IMR-90 (cell line): ENCODE measurements at regions not wholly inside any gene's neighbourhood (a gene's known extent, or its start where the extent isn't known, plus 50 kb on each side); places are given as distances from the start of the nearest gene placed in this dataset.

ENCODE experiments used
- ATAC-seq: fragments of 200-7000 bp; cut with Tn5 transposase; 2 replicates; pipeline ENCODE4 v1.9.1; 2020; ENCODE audit warnings: low read depth, mild to moderate bottlenecking, moderate library complexity
- BruUV-seq: library from RNA; stranded (reverse); fragments of 400-500 nt; replicated peaks from 2 replicates; lab custom pipeline; 2021; lab: Mats Ljungman, UMichigan
- CTCF ChIA-PET: fragments of 300-600 bp; formaldehyde crosslinking; extraction: SDS; loops from one replicate; lab custom pipeline; 2021; ENCODE audit warnings: antibody characterized with exemption; lab: Yijun Ruan, JAX
- POLR2A ChIA-PET: fragments of 300-600 bp; sonication (Branson Sonifier 250); formaldehyde crosslinking; loops from one replicate; lab custom pipeline; 2022; ENCODE audit warnings: antibody characterized with exemption; ENCODE audit not compliant: unreplicated experiment; lab: Charles Lee
- DNase-seq: peaks from one replicate; pipeline ENCODE4 v3.0.0; 2013
- H2AFZ ChIP-seq: replicated peaks from 2 replicates; pipeline ENCODE3; 2013; ENCODE audit warnings: low read length, mild to moderate bottlenecking; ENCODE audit not compliant: poor library complexity
- H2AK5ac ChIP-seq: 2 replicates; pipeline ENCODE4 v1.6.1; 2013; ENCODE audit warnings: low read depth, low read length, inconsistent platforms
- H2AK9ac ChIP-seq: replicated peaks from 2 replicates; pipeline ENCODE3; 2013; ENCODE audit warnings: mild to moderate bottlenecking, low read depth, low read length, moderate library complexity; ENCODE audit not compliant: poor library complexity
- H2BK120ac ChIP-seq: 2 replicates; pipeline ENCODE4 v1.6.1; 2013; ENCODE audit warnings: low read depth, low read length, inconsistent platforms
- H2BK15ac ChIP-seq: 3 replicates; pipeline ENCODE4 v1.6.1; 2013; ENCODE audit warnings: low read depth, low read length, inconsistent platforms
- H2BK20ac ChIP-seq: 2 replicates; pipeline ENCODE4 v1.6.1; 2013; ENCODE audit warnings: low read depth, mild to moderate bottlenecking, inconsistent platforms, low read length, moderate library complexity
- H2BK5ac ChIP-seq: 2 replicates; pipeline ENCODE4 v1.6.1; 2013; ENCODE audit warnings: mild to moderate bottlenecking, low read depth, low read length, inconsistent platforms; ENCODE audit not compliant: poor library complexity, severe bottlenecking
- H3K14ac ChIP-seq: replicated peaks from 2 replicates; pipeline ENCODE4 v1.6.1; 2013; ENCODE audit warnings: low read depth, low read length, inconsistent platforms
- H3K18ac ChIP-seq: 2 replicates; pipeline ENCODE4 v1.6.1; 2013; ENCODE audit warnings: low read depth, low read length, control low read depth
- H3K23ac ChIP-seq: 2 replicates; pipeline ENCODE4 v1.6.1; 2013; ENCODE audit warnings: low read depth, low read length, inconsistent platforms
- H3K27ac ChIP-seq: 2 replicates; pipeline ENCODE4 v1.5.1; 2013; ENCODE audit warnings: mild to moderate bottlenecking, control low read depth, low read length; ENCODE audit not compliant: insufficient read depth
- H3K27me3 ChIP-seq: 2 replicates; pipeline ENCODE4 v1.6.1; 2013; ENCODE audit warnings: low read length; ENCODE audit not compliant: control insufficient read depth, insufficient read depth
- H3K36me3 ChIP-seq: 2 replicates; pipeline ENCODE4 v1.6.1; 2013; ENCODE audit warnings: low read length, mixed read lengths; ENCODE audit not compliant: control insufficient read depth, insufficient read depth
- H3K4ac ChIP-seq: 2 replicates; pipeline ENCODE4 v1.6.1; 2013; ENCODE audit warnings: low read depth, low read length, inconsistent platforms
- H3K4me1 ChIP-seq: 2 replicates; pipeline ENCODE4 v1.6.1; 2013; ENCODE audit warnings: low read length, mixed read lengths; ENCODE audit not compliant: control insufficient read depth, insufficient read depth
- H3K4me2 ChIP-seq: 2 replicates; pipeline ENCODE4 v1.6.1; 2013; ENCODE audit warnings: low read depth, mild to moderate bottlenecking, control low read depth, low read length, moderate library complexity
- H3K4me3 ChIP-seq: 2 replicates; pipeline ENCODE4 v1.5.1; 2013; ENCODE audit warnings: low read depth, mild to moderate bottlenecking, control low read depth, low read length, moderate library complexity; ENCODE audit not compliant: insufficient read depth
- H3K56ac ChIP-seq: 2 replicates; pipeline ENCODE4 v1.6.1; 2013; ENCODE audit warnings: low read length, inconsistent platforms; ENCODE audit not compliant: insufficient read depth; ENCODE audit errors: extremely low read depth
- H3K79me1 ChIP-seq, 2 experiments: 2 replicates each; pipeline ENCODE4 v1.6.1; 2013; ENCODE audit warnings: low read length in 2 of 2, inconsistent platforms in 1 of 2, low read depth in 1 of 2
- H3K9ac ChIP-seq: 2 replicates; pipeline ENCODE4 v1.6.1; 2013; ENCODE audit warnings: low read depth, low read length, control low read depth
- H3K9me1 ChIP-seq: 2 replicates; pipeline ENCODE4 v1.6.1; 2013; ENCODE audit warnings: low read length, inconsistent platforms; ENCODE audit not compliant: insufficient read depth
- H3K9me3 ChIP-seq: 2 replicates; pipeline ENCODE4 v1.6.1; 2013; ENCODE audit warnings: low read length; ENCODE audit not compliant: control insufficient read depth, insufficient read depth
- H4K20me1 ChIP-seq: 2 replicates; pipeline ENCODE4 v1.6.1; 2013; ENCODE audit warnings: low read length, inconsistent platforms; ENCODE audit not compliant: insufficient read depth
- H4K5ac ChIP-seq: 2 replicates; pipeline ENCODE4 v1.6.1; 2013; ENCODE audit warnings: mild to moderate bottlenecking, low read depth, low read length, control low read depth
- H4K8ac ChIP-seq, 2 experiments: 2 replicates each; pipeline ENCODE4 v1.6.1; 2013; ENCODE audit warnings: low read depth in 2 of 2, low read length in 2 of 2, control low read depth in 1 of 2, inconsistent platforms in 1 of 2
- H4K91ac ChIP-seq: 2 replicates; pipeline ENCODE4 v1.6.1; 2013; ENCODE audit warnings: low read depth, low read length, inconsistent platforms; ENCODE audit not compliant: insufficient read depth
- MAZ ChIP-seq: IDR thresholded peaks from 2 replicates; pipeline ENCODE4 v1.6.1; 2012; ENCODE audit warnings: low read depth, mild to moderate bottlenecking, low read length, improper control_type of control experiment, moderate library complexity, borderline replicate concordance
- POLR2A ChIP-seq: IDR thresholded peaks from 2 replicates; pipeline ENCODE4 v1.6.1; 2012; ENCODE audit warnings: mild to moderate bottlenecking, low read depth, low read length
- WGBS, 2 experiments: methylation state at CpG; one replicate each; pipeline versions ENCODE4 v1.1.5 to v1.1.7; 2013; ENCODE audit warnings: missing lambda C conversion rate in 2 of 2; ENCODE audit not compliant: insufficient read length in 1 of 2; ENCODE audit errors: extremely low coverage in 2 of 2; 5-methylcytosine and 5-hydroxymethylcytosine counted together
- dilution Hi-C: fragments of 300-500 bp; cut with HindIII; formaldehyde crosslinking; loops from one replicate; pipeline ENCODE4 v1.14.3; 2018; ENCODE audit warnings: low sequenced_read_pairs; ENCODE audit not compliant: unreplicated experiment
- in situ Hi-C: fragments of 300-500 bp; cut with MboI; formaldehyde crosslinking; loops from 3 replicates; pipeline ENCODE4 v1.14.3; 2019; ENCODE audit warnings: low sequenced_read_pairs, inconsistent platforms, mixed read lengths
- intact Hi-C: fragments of 100-400 bp; cut with micrococcal nuclease; formaldehyde crosslinking; loops from 2 replicates; pipeline ENCODE4 v1.10.0; 2022
- TF ChIP-seq, protein P1 (sequence below): fragments of 150-350 bp; IDR thresholded peaks from 2 replicates; pipeline ENCODE4 v1.6.1; 2016; ENCODE audit warnings: low read depth, mild to moderate bottlenecking, low read length, moderate library complexity, borderline replicate concordance

DNA sequence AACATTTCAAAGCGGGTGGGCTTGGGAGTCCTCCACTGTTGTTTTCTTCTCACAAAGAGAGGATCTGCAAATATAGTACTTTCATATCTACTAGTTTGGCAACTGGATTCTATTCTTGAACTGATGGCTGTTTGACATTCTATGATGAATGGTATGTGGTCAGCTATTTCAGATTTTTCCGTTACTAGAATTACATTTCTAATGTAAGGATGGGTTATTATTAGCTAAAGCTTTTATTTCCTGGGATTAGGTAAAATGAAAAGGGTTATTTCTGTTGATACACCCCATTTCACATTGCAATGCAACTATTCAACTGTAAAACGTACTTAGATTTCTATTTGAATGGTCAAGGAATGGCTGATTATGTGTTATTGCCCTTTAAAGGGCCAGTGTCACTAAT, 629.7 kb downstream of the DACH1 start:
- no peak overlapping the region for H3K18ac ChIP-seq
- dilution Hi-C loops (no loop called here), in situ Hi-C loops (no loop called here), intact Hi-C loops (no loop called here)
- no peak for TF ChIP-seq POLR2A
- no peak for TF ChIP-seq MAZ
- TF ChIP-seq, protein P1, sequence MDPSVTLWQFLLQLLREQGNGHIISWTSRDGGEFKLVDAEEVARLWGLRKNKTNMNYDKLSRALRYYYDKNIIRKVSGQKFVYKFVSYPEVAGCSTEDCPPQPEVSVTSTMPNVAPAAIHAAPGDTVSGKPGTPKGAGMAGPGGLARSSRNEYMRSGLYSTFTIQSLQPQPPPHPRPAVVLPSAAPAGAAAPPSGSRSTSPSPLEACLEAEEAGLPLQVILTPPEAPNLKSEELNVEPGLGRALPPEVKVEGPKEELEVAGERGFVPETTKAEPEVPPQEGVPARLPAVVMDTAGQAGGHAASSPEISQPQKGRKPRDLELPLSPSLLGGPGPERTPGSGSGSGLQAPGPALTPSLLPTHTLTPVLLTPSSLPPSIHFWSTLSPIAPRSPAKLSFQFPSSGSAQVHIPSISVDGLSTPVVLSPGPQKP: no peak
- H3K36me3 ChIP-seq: no peaks in the 10 kb centered on the region
- H3K14ac ChIP-seq: no peak overlapping the region
- H2BK20ac ChIP-seq: no peak overlapping the region
- POLR2A ChIA-PET: no interaction called here
- ATAC-seq (no peak), DNase-seq (no peak)
- WGBS, 2 experiments: no CpG with 5 or more reads among the region's 3 CpGs
- no peaks in the 10 kb centered on the region for H4K20me1 ChIP-seq
- H3K27me3 ChIP-seq: no peaks in the 10 kb centered on the region
- CTCF ChIA-PET: no interaction called here
- H2AK9ac ChIP-seq: no peak overlapping the region
- H3K56ac ChIP-seq: no peak overlapping the region
- H2BK15ac ChIP-seq: no peak overlapping the region
- no peak overlapping the region for H2AK5ac ChIP-seq
- H2BK120ac ChIP-seq: no peak overlapping the region
- no peak overlapping the region for H3K23ac ChIP-seq
- no peaks in the 10 kb centered on the region for H3K9me1 ChIP-seq
- H3K9me3 ChIP-seq: no peaks in the 10 kb centered on the region
- no peaks in the 10 kb centered on the region for H3K4me1 ChIP-seq
- no peaks in the 10 kb centered on the region for H3K79me1 ChIP-seq
- H3K4me3 ChIP-seq: no peak overlapping the region
- no peak overlapping the region for H3K9ac ChIP-seq
- H2BK5ac ChIP-seq: no peak overlapping the region
- no peak overlapping the region for H3K4ac ChIP-seq
- no peak overlapping the region for H3K27ac ChIP-seq
- BruUV-seq: no TSS peak
- no peak overlapping the region for H2AFZ ChIP-seq
- H4K91ac ChIP-seq: no peak overlapping the region
- H4K5ac ChIP-seq: no peak overlapping the region
- no peak overlapping the region for H3K4me2 ChIP-seq
- H4K8ac ChIP-seq: no peak overlapping the region
